LHCN-M2 (cell line): ENCODE measurements at regions not wholly inside any gene's neighbourhood (a gene's known extent, or its start where the extent isn't known, plus 50 kb on each side); places are given as distances from the start of the nearest gene placed in this dataset.

Source experiments
- DNase-seq: peaks from one replicate; pipeline ENCODE4 v3.0.0-alpha.2; 2012; ENCODE audit warnings: low read depth

DNA sequence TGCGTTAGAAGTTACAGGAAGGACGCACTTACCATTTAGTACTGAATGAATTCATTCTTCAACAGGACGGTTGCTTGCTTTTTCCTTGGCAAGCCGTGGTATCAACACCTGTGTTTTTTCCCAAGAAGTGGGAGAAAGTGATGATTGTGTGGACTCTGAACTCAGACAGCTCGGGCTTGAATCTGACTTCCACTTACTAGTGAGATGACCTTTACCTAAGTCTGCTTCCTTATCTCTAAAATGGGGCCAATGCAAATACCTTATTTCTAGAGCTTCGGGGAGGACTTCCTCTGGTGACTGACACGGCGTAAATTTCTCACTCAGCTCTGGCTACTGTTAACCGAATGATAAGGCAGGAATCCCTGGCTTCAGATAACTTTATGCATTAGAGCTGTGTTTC is 146.8 kb upstream of the RBPJ start:
- no peak for DNase-seq

DNA sequence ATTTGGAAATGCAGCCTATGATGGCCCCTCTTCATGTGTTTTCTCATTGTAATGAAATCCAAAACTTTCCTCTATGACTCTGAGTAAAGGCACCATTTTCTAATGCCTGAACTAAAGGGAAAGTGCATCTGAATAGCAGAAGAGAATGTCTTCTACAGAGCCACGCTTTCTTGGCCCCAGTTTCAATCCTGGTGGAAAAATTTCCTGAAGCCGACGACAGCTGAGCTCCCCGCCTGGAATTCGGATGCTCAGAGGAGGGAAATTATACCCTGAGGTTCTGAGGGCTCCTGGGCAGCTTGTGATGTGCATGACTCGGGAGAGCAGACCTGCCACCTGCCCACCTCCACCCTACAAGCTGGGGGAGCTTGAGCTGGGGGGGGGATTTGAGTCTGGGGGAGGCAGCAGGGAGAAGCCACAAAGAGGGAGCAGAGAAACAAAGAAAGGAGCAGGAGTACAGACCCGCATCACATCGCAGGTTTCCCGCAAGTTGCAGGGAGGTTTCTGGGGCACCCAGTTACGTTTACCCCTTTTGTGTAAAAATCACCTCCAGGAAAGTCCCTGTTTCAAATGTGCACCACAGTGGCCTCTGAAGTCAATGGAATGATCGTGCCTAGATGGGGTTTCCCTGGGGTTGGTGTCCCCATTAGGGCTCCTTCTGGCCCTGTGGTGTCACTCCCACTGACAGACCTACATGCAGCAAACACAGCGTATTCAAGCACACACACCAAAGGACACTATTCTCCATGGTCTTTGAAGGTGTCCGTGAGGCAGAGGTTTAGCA is 145.6 kb upstream of the RBPJ start:
- no peak for DNase-seq

- no peak for DNase-seq
These were observed 144.8 kb upstream of the RBPJ start for GRCh38 chr4:26175905-26176470.

GRCh38 chr4:26176598-26177149 is 144.1 kb upstream of the RBPJ start:
- DNase-seq = no peak

- no peak for DNase-seq
These were observed 142.0 kb upstream of the RBPJ start for GRCh38 chr4:26178854-26179253.

DNA sequence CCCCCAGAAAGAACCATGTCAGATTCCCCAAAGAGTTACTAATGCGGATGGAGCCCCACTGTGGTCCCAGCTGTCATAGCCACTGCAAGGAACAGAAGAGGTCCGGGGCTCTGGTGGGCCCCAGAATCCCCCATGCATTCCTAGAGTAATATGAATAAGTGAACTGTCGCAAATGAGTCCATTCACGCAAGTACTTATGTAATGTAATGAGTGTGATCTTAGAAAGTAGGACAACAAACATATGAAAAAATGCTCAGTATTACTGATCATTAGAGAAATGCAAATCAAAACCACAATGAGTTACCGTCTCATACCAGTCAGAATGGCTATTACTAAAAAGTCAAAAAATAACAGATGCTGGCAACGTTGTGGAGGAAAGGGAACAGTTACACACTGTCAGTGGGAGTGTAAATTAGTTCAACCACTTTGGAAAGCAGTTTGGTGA is 141.5 kb upstream of the RBPJ start:
- DNase-seq = no peak

DNA sequence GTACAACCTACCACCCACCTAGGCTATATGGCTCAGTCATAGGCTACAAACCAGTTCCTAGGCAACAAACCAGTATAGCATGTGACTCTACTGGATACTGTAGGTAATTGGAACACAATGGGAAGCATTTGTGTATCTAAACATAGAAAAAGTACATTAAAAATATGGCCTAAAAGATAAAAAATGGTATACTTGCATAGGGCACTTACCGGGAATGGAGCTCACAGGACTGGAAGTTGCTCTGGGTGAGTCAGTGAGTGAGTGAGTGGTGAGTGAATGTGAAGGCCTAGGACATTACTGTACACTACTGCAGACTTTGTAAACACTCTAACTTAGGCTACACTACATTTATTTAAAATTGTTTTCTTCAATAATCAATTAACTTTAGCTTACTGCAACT is 139.2 kb upstream of the RBPJ start:
- DNase-seq = no peak

DNA sequence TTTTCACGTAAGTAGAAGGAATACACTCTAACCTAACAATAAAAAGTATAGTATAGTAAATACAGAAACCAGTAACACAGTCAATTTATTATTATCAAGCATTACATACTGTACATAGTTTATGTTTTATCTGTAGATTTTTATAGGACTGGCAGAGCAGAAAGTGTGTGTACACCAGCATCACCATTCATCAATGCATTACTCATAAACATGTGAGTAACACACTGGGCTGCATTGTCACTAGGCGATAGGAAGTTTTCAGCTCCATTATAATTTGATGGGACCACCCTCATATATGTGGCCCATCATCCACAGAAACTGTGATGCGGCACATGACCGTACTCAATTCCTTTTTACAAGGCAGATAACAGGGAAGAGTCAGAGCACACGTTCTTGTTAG is 137.8 kb upstream of the RBPJ start:
- DNase-seq = no peak

DNA sequence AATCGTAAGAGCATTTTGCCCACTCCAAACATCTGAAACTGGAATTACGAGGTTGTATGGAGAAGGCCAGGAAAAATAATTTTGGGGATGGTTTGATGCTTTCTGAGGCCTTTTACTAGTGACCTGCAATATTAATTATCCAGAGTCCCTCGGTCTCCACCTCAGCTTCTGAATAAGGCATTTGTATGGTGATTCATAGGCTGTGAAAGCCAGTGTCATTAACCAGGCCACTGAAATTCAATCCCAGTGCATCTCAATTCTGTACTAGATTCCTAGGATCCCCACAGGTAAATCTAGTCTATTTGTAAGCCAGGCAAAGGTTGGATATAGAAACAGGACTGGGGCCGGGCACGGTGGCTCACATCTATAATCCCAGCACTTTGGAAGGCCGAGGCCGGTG is 135.4 kb upstream of the RBPJ start:
- DNase-seq = no peak

DNA sequence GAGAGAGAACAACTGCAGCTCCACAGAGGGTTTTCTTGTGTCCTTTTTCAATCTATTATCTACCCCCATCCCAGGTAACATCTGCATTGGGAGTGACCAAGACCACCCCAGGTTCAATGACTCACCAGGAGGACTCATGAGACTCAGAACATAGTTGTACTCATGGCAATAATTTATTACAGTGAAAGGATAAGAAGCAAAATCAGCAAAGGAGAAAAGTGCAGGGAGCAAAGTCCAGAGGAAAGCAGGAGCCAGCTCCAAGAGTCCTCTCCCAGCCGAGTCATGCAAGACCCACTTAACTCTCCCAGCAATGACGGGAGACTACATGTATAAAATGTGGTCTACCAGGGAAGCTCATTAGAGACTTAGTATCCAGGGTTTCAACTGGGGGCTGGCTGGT is 129.5 kb upstream of the RBPJ start:
- DNase-seq = no peak

DNA sequence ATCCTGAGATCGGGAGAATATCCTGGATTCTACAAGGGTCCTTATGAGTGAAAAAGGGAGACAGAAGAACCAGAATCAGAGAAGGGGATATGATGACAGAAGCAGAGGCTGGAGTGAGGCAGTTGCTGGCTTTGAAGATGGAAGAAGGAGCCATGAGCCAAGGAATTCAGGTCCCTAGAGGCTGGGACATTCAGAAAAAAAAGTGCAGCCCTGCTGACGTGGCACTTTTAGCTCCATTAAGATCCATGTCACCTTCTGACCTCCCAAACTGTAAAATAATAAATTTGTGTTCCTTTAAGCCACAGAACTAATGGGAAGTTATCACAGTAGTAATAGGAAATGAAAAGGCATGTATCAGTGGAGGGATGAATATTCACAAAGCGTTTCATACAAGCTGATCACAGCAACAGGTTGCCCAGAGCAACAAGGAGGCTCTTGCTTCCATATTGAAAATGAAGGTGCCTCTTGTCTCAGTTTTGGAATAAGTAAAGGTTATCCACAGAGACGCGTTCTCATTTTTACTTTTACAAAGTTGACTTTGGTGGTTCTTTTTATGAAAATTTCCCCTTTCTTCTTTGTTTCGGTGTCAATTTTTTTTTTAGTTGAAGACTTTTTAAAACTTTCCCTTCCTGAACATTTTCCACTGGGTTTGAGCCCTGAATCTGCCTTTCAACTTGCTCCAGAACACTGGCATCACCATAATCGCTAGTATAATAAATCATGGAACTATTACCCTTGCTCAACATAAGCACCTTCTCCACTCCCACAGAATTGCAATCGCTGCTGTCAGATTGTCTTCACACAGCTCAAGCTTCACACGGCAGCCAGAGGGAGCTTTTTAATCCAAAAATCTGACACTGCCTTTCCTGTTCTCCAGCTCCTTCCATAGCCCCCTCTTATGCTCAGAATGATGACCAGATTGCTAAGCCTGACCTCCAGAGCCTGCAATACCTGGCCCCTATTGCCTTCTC is 127.6 kb upstream of the RBPJ start:
- no peak for DNase-seq

- DNase-seq = no peak
These were observed 126.0 kb upstream of the RBPJ start for GRCh38 chr4:26194764-26195163.

DNA sequence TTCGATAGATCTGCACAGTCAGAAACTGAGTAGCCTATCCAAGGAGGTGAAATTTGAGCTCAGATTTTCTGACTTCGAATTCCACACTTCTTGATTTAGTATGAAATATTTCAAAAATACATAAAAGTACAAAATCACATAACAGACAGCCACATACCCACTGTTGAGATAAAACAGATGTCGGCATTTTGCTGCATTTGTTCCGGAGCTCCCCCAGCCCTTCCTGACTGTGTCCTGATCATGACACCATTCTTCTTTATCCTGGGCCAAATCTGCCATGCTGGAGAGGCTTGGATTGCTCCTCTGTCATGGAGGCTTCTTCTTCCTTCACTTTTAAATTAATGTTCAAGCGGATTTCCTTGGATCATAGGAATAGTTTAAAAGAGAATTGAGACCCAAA is 124.2 kb upstream of the RBPJ start:
- DNase-seq = no peak

DNA sequence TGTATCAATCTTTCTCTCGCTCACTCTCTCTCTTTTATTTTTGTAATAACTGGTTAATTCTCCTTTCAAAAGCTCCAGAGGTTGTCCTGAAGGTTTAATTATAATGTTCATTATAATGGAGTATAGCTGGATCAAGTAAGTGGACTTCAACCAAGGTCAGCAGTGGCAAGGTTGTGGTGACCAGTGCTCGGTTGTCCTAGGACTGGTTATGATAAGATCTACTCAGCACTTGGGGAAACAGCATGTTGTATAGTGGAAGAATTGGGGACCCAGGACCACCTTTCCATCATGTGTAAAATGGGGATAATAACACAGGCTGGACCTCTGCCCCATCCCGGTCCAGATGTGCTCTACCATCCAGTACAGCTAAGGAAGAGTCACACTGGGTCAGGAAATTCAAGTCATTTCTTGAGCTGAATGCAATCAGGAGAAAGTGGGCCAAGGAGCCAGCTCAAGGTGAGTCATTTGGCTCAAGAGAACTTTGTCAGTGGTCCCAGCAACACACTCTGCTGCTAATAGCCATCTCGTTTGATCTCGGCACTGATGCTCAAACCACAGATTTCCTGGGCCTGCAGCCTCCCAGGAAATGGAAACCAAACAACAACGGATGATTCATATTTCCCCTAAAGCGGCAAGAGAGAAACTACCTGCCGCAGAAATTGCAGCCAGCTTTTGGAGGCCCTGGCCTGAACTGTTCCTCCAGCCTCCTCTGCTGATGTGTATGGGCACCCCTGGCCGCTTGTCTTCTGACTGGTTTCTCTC is 123.6 kb upstream of the RBPJ start:
- peak; percentile 99 for DNase-seq

GRCh38 chr4:26198931-26199330 is 121.9 kb upstream of the RBPJ start:
- DNase-seq = peak; percentile 48

DNA sequence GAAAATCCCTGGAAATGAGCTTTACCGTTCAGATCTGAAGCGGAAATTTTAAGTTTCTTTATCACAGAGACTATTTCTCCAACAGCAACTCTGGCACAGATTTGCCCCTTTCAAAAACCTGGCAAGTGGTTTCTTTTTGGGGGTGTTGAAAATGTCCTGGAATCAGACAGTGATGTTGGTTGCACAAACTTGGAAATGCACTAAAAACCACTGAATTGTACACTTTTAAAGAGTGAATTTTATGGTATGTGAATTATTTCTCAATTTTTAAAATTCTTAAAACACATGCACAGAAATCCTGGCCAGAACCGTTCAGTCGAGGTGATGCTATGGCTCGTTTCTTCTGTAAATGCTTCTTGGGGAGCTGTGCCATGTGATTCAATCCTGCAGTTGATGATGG is 121.2 kb upstream of the RBPJ start:
- DNase-seq = no peak

DNA sequence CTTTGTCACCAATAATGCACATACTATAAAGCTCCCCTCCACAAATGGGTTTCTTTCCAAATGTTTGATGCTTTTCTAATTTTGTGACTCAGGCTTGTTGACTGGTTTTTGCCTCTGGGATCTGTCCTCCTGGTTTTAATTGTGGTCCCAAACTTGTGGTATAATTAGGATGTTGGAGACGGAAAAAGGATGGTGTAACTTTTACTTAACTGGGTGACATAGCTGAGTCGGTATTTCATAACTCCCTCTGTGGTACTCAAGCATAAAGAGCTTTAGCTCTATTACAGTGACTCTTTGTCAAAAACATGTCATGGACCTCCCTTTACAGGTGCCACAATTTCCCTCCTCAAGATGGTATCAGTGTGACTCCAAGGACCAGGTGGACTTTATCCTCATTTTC is 119.7 kb upstream of the RBPJ start:
- no peak for DNase-seq

DNA sequence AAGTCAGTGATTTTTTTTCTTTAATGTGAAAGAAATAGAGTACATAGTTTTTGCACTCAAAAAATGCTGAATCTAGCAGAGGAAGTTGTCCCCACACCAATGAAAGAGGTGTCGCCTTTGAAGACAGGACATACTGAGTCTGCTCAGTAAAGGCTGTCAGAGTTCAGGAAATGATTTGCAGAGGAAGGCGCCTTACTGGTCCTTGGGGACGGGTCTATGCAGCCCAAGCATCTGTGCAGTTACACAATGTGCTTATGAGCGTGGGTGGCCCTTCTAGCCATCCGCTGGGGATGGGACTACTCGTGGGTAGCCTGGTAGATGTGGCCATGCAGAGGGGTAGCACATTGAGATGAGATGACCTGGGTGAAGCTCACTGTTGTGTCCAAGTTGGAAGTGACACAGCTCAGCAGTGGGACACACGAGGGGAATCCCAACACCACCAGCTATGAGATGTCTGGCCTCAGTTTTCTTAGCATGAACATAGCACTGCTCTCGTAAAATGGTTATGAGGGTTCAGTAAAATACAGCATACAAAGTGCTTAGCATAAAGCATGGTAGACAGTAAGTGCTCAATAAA is 116.5 kb upstream of the RBPJ start:
- DNase-seq = no peak

- DNase-seq = no peak
These were observed 115.9 kb upstream of the RBPJ start for GRCh38 chr4:26204911-26205370.

- DNase-seq = peak; percentile 78
These were observed 114.5 kb upstream of the RBPJ start for GRCh38 chr4:26206339-26206738.

DNA sequence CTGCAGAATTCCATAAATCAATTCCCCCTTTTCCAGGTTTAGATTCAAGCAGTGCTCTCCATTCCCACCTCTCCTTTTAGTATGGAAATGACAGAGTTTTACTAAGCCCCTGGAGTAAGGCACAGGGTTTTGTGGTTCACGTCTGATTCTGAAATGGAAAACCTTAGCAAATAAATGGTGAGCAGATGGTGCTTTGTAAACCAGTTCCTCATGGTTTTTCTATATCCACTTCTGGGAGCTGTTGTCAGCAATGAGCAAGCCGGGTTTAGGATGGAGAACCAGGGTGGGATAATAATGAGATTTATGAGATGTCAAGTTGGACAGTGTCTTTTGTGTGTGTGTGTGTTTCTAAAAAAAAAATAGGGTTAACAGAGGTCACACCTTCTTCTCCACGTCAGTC is 113.8 kb upstream of the RBPJ start:
- no peak for DNase-seq
